Right forelimb (tissue), 1 donor: ENCODE measurements at regions not wholly inside any gene's neighbourhood (a gene's known extent, or its start where the extent isn't known, plus 50 kb on each side); places are given as distances from the start of the nearest gene placed in this dataset.

Experiments
- DNase-seq: peaks from one replicate; pipeline ENCODE4 v3.0.0-alpha.2; 2018

DNA sequence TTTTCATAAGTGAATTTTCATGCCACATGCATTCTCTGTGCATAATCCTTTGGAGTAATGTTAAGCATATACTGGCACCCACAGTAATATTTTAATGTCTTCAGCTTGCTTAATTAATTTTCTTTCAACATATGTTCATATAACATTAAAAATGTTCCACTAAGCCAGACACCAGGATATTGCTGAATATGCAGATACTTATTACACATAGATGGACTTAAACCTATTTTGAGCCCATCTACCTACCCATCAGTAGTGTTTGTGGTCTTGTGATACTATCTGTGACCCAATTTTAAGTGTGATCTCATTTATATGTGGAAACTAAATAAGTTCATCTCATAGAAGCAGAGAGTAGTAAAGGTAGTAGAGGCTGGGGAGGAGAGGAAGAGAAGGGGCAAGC is 379.5 kb upstream of the JAG1 start:
- no peak for DNase-seq

DNA sequence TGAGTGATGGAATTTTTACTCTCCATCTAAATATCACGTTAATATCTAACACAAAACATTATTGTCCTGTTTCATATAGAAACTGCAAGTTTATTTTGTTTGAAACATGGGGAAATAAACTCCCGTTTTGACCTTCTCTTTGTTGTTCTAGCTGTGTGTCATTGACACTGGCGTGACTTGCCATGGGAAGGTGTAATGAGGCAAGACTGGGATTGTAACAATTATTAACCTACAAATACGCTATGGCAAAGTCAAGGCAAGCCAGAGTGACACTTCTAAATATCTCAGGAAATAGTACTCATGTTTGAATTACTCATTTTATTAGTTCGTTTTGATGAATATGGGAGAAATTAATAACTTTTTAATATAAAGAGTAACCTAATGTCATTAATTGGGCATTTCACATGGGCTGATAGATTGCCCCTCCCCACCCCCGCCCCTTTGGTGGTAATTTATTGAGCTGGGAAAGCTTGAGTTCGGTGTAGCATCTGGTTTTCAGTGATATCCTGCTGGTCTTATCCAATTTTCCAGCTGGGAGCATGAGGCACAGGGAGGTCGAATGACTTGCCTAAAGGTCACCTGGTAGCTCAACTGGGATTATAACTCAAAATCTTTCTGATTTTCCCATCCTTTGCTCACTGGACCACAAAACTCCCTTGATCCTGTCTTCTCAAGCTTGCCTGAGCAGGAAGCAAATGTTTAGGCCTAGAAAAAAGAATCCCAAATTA is 380.6 kb upstream of the JAG1 start:
- no peak for DNase-seq

DNA sequence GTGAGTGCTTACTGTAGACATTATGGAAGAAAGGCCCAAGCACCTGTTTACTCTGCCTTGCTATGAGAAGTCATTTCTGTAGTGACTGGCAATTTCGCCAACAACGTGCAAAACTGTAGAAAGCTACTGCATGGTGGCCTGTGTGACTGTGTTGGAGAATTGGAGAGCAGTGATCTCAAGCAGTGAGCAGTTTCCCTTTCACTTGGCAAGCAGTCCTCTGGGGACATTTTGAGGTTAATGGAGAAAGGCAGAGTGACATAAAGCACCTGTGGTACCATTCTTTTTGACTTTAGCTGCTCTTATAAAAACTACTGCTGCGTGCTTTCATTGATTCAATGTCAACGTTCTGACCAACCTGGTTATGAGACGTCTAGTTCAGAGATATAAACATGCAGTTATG is 382.6 kb upstream of the JAG1 start:
- DNase-seq: no peak

DNA sequence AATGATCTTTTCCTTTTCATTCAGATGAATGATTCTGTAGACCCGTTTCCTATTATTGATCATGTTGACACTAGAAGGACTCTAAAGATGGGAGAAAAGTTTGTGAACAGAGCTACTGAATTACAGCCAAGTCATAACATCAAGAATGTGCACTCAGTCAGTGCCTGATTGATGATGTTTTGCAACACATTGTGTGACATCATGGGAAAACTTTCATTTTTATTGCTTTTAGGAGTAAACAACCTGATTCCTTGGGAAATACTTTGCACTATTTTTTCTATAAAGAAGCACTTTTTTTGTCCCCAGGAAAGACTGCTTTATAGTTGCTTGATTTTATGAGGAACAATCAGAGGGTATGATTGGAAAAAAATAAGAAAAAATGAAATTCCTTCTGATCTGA is 383.8 kb upstream of the JAG1 start:
- DNase-seq: no peak

DNA sequence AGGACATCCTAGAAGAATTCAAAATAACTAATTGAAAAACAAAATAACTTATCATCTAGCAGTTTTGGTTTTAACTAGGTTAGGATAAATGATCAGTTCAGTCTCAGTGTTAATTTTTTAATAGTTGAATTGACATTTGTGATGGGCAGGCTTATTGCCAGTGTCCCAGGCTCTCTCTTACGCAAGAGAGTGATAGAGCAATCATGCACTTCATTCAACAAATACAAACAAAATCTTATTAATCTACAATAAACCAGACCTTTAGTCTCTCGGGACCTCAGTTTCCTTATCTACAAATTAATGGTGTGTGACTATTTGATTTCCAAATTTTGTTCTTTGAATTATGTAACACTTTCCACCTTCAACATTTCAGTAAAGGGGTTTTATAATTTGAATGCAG is 385.9 kb upstream of the JAG1 start:
- DNase-seq: no peak

DNA sequence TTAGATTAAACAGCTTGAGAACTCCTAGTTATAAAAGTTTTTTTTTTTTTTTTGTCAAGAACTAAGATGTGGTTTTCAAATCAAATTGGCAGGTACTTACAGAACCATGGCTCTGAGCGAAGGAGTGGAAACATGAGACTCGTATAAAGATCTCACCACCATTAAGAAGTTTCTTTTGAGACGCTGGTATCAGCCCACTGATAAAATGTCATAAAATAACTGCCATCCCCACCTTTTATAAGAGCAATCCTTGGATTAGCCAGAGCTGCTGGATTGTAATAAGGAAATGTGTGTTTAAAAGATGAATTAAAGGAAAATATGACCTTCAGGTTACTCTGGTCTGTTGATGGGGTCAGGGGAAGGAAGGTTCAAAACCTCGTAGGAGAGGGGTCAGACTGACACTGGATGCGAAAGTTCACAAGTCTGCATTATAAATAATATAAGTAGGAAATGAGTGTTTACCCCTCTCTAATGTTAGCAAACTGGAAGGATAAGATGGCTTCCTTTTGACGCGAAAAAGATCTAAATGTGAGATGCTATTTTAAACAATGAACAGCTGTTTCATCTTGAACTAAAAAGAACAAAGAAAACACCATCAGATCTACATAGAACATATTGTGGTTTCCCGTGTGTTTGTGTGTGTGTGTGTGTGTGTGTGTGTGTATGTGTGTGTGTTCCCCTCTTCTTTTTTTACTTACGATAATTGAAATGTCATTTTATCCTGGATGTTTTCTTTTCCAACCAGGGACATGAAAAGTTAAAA is 386.8 kb upstream of the JAG1 start:
- no peak for DNase-seq

DNA sequence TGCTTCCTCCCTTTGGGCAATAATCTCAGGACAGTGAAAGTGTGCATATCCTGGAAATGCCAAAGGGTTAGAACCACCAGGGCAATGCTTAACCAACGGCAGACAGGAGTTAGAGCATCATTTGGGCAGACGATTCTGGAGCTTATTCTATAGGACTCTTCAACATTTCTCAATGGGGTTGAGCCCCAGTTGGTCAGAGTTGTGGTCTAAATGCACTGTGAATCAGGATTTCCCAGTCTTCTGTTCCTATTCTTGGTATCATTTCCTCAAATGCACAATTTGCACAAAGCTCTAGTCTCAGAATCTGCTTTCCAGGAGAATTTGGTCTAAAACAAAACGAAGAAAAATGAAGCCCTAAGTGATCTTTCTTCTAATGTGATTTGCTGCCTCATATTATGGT is 389.6 kb upstream of the JAG1 start:
- DNase-seq: no peak

DNA sequence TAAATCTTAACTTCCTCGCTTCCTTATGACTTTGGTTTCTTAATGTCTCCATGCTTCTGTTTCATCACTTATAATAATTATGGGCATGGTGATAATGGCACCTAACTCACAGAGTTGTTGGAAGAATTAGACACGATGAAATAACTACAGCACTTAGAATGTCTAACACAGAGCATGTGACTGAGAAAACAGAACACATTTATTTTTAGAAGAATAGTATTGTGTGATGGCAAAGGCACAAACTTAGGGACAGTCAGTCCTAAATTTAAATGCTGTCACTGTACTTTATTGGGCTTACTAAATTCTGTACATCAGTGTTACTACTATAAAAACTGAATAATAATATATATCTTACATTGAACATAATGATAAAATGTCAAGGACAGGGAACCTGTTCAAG is 391.1 kb upstream of the JAG1 start:
- DNase-seq: no peak

DNA sequence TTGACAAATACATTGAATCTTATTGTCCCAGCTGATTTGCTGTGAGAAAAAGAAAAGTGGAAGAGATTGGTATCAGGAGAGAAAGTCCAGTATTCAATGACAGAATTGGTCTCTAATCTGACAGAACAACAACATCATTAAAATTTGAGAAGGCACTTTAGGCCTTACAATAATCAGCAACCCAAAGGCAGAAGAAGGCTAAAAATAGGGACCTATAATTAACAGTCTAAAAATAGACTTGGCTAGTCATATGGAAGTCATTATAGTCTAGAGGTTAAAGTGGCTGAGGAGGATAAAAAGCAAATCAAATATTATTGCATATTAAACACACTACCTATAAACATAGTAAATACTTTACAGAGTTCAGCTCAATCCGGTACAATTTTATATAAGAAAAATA is 393.6 kb upstream of the JAG1 start:
- no peak for DNase-seq

DNA sequence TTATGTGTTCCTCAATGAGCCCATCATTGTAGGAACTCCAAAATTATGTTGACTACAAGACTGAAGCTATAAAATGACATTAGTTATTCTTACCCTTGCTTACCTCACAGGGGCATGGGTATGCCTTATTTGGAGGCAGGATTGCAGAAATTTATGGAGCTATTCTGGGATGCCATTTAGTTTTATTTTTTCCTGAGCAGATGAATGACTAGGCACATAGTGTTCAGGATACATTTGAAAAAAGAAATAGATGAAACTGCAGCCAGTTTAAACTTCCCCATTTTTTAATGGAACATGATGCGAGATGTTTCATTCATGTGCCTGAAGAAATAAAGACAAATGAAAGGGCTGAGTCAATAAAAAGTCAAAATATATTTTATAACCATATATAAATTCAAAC is 399.2 kb upstream of the JAG1 start:
- no peak for DNase-seq

DNA sequence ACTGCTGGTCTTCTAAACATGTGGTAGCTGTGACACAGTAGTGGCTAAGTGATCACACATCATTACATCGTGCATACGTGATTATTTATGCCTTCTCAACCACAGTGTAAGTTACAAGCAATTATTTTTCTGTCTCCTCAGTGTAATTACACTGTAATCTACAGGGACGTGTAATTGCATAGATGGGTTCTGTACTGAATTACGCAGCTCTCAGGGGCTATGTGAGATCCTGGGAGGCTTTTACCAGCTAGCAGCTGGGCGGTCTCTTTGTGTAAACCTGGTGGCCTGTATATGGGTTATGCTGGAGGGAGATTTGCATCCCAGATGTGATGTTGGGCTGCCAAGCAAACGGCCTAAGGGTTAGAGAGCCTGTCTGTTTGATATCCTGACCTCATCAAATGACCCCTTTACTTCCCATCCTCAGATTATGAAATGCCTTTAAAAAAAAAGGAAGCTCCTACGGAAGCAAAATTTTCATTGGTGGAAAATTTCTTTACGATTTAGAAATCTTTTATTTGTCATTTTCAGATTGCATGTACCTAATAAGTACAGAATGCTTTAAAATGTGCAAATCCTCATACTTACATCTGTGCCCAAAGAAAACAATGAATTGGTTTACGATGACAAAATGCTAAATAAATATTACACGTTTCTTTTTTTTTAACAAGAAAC is 402.8 kb upstream of the JAG1 start:
- no peak for DNase-seq

DNA sequence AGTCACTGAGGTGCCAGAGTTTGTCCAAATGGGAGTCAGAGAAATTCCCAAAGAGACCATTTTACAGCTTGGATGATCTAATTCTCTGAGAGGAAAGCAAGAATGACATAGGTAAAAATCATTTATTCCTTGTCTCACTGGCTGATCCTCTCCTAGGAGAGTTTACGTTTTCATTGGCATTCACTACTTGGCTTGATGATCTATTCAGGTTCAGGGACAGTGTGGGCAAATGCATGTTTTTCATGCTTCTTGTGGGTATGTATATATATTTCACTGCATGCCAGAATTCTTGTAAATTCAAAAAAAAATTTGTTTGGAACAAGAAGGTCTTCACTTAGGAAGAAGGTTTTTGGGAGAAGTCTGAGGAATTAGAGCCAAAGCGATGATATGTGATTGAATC is 403.4 kb upstream of the JAG1 start:
- no peak for DNase-seq

DNA sequence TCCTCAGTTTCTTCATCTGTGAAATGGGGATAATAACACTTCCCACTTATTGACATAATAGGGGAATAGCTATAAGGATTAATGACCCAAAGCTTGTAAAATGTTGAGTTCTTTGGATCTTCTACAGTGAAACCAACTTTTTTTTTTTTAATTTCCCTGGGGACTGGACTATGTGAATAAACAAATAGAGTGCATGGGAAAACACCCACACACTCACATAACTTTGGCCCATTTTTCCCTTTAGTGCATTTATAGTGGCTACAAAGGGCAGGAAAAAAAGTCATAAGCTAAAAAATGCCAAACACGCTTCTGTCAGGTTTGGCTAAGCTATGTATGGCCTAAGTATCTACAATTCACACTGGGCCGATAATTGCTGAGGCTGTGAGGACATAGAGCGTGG is 406.2 kb upstream of the JAG1 start:
- no peak for DNase-seq

DNA sequence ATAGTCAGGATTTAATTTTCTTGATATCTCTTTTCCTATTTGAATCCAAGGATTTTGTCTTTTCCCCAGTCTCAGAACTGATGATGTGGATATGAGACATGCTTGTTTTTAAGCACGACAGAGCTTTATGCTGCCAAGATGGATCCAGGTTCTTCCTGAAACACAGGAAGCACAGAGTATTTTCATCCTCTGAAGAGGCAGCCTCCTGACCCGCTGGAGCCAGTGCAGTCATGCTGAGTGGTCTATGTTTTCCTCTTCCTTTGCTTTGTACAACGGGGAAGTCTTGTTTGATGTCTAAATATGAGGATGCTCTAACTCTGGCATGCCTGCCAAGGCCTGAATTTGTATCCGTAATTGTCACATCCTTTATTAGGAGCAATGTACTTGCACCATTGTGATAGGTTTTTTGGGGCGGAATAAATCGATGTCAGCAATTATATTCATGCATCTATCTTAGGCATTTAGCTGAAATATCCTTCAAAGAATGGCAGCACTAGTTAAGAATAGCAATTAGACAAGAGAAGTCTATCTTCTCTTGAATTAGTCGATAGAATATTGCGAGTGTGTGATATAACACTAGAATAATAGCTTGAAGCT is 407.1 kb upstream of the JAG1 start:
- no peak for DNase-seq

DNA sequence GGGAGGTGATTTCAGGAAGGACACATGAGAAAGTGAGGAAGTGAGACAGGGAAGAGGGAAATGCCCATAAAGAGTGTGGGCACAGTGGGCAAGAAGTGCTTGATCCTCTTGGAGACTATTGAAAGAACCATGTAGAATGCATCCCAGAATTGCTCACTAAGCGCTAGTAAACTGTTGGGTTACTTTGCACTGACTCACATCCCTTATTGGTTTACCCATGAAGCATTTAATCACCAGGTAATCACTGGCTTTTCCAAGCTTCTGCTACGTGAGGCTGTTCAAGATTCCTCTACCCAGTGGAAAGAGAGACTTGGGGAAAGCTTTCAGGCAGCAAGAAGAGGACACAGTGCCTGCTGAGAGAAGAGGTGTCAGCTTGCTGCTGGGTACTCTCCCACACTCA is 410.0 kb upstream of the JAG1 start:
- no peak for DNase-seq

DNA sequence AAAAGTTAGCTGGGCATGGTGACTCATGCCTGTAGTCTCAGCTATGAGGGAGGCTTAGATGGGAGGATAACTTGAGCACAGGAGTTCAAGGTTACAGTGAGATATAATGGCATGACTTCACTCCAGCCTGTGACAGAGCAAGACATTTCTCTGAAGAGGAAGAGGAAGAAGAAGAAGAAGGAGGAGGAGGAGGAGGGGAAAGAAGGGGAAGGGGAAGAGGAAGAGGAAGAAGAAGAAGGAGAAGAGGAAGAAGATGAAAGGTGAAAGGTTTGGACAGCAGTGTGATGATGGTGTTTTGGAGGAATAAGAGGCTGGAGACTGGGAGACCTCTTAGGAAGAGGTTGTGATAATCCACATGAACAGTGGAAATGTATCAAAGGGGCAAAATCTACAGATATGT is 410.7 kb upstream of the JAG1 start:
- DNase-seq: no peak

DNA sequence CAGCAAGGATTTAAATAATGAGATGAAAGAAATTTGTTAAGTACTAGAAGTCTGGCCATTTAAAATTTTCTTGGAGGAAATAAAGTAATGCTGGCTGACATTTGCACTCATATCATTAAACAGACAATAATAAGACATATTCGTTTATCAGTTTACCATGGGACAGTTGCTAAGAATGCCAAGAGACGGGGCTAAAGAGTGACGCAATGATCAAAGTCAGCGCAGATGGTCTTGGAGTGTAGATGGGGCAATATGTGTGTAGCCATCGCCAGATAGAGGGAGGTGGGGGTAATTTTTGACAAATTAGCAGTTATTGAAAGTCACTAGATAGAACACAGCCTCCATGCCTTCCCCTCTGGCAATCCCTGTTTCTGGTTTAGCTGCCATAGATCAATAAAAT is 413.2 kb upstream of the JAG1 start:
- no peak for DNase-seq

DNA sequence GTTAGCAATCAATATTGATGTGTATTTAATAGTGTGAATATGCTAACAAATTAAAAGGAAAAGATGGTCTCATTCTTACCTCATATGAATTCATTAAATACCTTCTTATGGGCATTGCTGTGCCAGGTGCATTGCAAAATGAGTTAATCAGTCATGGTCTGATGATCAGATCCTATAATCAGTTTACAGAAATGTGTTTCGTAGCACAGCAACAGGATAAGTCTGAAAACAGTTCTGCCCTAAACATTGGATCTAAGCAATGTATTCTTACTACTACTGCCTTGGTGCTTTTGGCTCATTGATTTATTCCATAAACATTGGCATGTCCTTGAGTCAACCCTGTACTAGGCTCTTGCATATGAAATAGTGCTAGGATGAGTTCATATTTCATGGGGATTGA is 417.0 kb upstream of the JAG1 start:
- no peak for DNase-seq

DNA sequence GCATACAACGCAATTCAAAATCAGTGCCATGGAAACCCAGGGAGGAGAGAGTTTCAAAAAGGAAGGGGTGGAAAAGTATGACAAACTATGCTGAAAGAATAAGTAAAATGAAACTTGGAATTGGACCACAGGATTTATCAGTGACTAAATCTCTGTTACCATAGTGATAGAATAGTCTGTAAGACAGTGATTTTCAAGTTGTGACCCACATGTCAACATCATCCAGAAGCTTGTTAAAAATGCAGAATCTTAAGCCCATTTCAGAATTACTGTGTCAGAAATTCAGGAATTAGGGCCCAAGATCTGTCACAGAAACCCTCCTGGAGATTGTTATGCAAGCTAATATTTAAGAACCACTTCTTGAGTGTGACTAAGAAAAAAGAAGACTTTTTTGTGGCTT is 417.7 kb upstream of the JAG1 start:
- DNase-seq: no peak

DNA sequence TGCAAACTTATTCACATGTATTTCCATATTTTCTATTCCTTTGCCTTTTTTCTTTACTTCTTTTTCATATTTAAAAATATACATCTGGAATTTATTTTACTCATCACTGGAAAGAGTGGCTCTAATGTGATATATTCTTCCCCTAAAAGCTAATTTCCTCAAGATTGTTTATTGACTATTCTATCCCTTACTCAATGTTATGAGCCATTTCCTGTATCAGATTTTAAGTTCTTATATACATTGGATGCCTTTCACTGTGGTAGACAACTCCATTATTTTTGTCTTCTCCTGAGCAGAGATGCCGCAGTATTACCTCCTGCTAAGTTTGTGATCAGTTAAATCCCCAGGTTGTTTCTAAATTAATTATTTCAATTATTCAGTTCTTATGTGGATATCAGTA is 418.4 kb upstream of the JAG1 start:
- no peak for DNase-seq

DNA sequence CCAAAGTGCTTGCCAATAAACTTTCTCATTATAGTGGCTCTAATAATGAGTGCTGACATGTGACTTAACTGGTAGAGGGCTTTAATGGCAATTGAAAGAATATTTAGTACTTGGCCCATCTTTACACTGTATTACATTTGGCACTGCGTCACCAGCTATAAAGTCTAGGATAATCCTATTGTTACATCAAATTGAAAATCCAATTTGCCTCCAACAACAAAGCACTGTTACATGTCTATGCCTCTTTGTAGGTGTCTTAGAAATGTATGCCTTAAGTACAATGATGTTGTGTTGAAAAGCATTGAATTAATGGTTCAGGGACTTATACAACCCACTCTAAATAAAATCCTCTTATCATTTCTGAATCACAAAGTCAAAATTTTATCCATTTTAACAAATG is 420.4 kb upstream of the JAG1 start:
- no peak for DNase-seq

DNA sequence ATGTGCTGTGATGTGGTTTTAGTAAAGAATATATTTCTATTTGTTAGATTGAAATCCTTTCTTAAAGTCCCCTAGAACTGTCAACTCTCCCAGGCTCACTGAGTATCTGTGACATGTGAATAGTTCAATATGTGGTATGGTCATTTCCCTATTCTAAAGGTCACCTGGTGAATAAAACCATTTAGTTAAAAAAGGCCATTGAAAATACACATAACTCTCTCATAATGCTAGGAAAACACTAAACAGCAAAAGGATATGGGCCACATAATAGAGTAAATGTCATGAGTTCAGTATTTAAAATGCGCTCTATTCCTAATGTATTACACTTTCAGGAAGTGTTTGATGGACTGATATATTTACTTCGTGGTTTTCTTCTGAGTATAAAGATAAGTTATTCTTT is 420.9 kb upstream of the JAG1 start:
- DNase-seq: no peak

DNA sequence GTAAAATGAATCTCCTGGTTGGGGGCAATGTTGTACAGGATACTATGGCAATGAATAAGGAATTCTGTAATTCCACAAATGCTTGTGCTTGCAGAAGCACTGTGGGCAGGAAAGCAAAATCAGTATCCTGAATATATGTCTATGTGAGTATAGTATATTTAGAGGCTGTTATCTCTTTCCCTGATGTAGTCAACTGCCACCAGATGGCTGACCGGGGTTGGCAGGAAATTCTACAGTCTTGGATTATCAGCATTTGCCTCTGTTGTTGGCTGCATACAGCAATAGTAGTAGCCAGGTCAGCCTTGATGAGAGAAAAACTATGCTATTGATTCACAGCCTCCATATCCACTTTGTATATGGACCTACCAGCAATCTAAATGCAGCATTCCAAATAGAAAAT is 425.1 kb upstream of the JAG1 start:
- DNase-seq: no peak

DNA sequence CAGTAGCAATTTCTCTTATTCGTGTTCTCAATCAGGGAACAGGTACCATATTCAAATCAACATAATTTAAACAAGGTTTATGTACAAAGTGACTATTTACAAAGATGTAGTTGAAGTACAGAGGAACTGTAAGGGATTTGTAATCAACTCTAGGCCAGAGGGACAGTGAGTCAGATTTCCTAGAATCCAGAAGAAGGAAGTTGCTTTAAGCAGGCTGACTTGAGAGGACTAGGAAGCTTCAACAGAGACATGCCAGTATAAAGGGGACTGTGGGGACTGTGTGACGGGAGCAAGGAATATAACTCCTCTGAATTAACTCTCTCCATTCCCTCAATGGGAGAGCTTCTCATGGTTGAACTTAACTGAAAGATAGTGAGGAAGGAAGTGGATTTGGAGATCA is 427.4 kb upstream of the JAG1 start:
- no peak for DNase-seq
